K562 (cell line): ENCODE measurements at regions not wholly inside any gene's neighbourhood (a gene's known extent, or its start where the extent isn't known, plus 50 kb on each side); places are given as distances from the start of the nearest gene placed in this dataset.

Experiments
- ATAC-seq: fragments of 200-7000 bp; cut with Tn5 transposase; 3 replicates; pipeline ENCODE4 v1.9.1; 2020; ENCODE audit warnings: moderate library complexity
- BruUV-seq: library from RNA; stranded (reverse); fragments of 400-500 nt; replicated peaks from 2 replicates; lab custom pipeline; 2021; lab: Mats Ljungman, UMichigan
- CTCF ChIA-PET: fragments of 300-600 bp; formaldehyde crosslinking; extraction: SDS; loops from one replicate; lab custom pipeline; 2021; ENCODE audit warnings: low intra/inter-chr PET ratio; lab: Yijun Ruan, JAX
- POLR2A ChIA-PET: fragments of 300-600, 350-650 bp; sonication (Branson Sonifier 250); formaldehyde crosslinking; extraction: SDS; loops from one replicate; lab custom pipeline; 2021; ENCODE audit warnings: antibody characterized with exemption, inconsistent platforms; lab: Yijun Ruan, JAX
- DNase-seq, 4 experiments: peaks; one replicate each; pipeline versions ENCODE4 v3.0.0 to v3.0.0-alpha.2; 2011 to 2018; ENCODE audit warnings: low spot score in 3 of 4, mixed read lengths in 3 of 4; ENCODE audit errors: extremely low read depth in 1 of 4
- FAIRE-seq: peaks from 2 replicates; lab custom pipeline; 2011; peaks lifted over from hg19 to GRCh38; lab: Jason Lieb, UNC
- H2AFZ ChIP-seq: 2 replicates; pipeline ENCODE4 v1.6.0; 2011; ENCODE audit warnings: low read depth, low read length, control low read depth, inconsistent platforms
- H3K27ac ChIP-seq: fragments of 200-600 bp; 3 replicates; pipeline ENCODE4 v1.8.0; 2011; ENCODE audit warnings: low read depth, mild to moderate bottlenecking, control low read depth, inconsistent platforms, low read length, moderate library complexity, mixed read lengths; ENCODE audit errors: extremely low read depth
- H3K27me3 ChIP-seq, 2 experiments: fragments of 300-600 bp in 1 of 2; 2 replicates in 1 of 2; 3 replicates in 1 of 2; pipeline versions ENCODE4 v1.6.0 to v1.8.0; 2011; ENCODE audit warnings: inconsistent platforms in 2 of 2, low read length in 2 of 2, mild to moderate bottlenecking in 1 of 2, mixed read lengths in 1 of 2, moderate library complexity in 1 of 2; ENCODE audit not compliant: control insufficient read depth in 2 of 2, insufficient read depth in 2 of 2
- H3K36me3 ChIP-seq: fragments of 300-600 bp; 3 replicates; pipeline ENCODE4 v1.8.0; 2011; ENCODE audit warnings: mild to moderate bottlenecking, low read length, inconsistent platforms; ENCODE audit not compliant: control insufficient read depth, insufficient read depth
- H3K4me1 ChIP-seq, 2 experiments: fragments of 200-600 bp in 1 of 2; replicated peaks in 1 of 2; 2 replicates in 1 of 2; 3 replicates in 1 of 2; pipeline versions ENCODE4 v1.5.1 to v1.8.0; 2011; ENCODE audit warnings: inconsistent platforms in 2 of 2, low read length in 2 of 2, mild to moderate bottlenecking in 1 of 2, mixed read lengths in 1 of 2, moderate library complexity in 1 of 2; ENCODE audit not compliant: control insufficient read depth in 2 of 2, insufficient read depth in 2 of 2
- H3K4me2 ChIP-seq: 2 replicates; pipeline ENCODE4 v1.6.1; 2011; ENCODE audit warnings: low read length, control low read depth, inconsistent platforms, mixed read lengths; ENCODE audit not compliant: insufficient read depth
- H3K4me3 ChIP-seq: fragments of 200-600 bp; sonication (generic), shearing (Covaris generic); 2 replicates; pipeline ENCODE4 v1.5.1; 2016; ENCODE audit warnings: control low read depth, inconsistent platforms
- H3K79me2 ChIP-seq: fragments of 200-600 bp; 3 replicates; pipeline ENCODE4 v1.8.0; 2011; ENCODE audit warnings: low read length, inconsistent platforms; ENCODE audit not compliant: control insufficient read depth, insufficient read depth
- H3K9ac ChIP-seq, 2 experiments: 2 replicates each; pipeline versions ENCODE4 v1.6.0 to v1.6.1; 2011; ENCODE audit warnings: low read depth in 2 of 2, low read length in 2 of 2, control low read depth in 1 of 2, inconsistent platforms in 1 of 2, mild to moderate bottlenecking in 1 of 2, mixed read lengths in 1 of 2; ENCODE audit not compliant: insufficient read depth in 1 of 2
- H3K9me1 ChIP-seq: one replicate; pipeline ENCODE4 v1.6.0; 2011; ENCODE audit warnings: inconsistent platforms, mild to moderate bottlenecking, low read length, moderate library complexity; ENCODE audit not compliant: control insufficient read depth, insufficient read depth
- H3K9me3 ChIP-seq: replicated peaks from 2 replicates; pipeline ENCODE4 v1.5.1; 2011; ENCODE audit warnings: low read depth, low read length, inconsistent platforms; ENCODE audit not compliant: control insufficient read depth, insufficient read depth
- H4K20me1 ChIP-seq: replicated peaks from 2 replicates; pipeline ENCODE4 v1.6.1; 2011; ENCODE audit warnings: low read length, inconsistent platforms, mixed read lengths; ENCODE audit not compliant: control insufficient read depth, insufficient read depth
- C11orf30 ChIP-seq: fragments of 450-650 bp; IDR thresholded peaks from 2 replicates; pipeline ENCODE4 v1.6.1; 2016; ENCODE audit warnings: low read depth, mild to moderate bottlenecking
- CTCF ChIP-seq, 3 experiments: IDR thresholded peaks in 2 of 3; conservative IDR thresholded peaks in 1 of 3; 2 replicates each; pipeline ENCODE4 v1.5.1; 2011 to 2012; ENCODE audit warnings: low read length in 3 of 3, mild to moderate bottlenecking in 3 of 3, control low read depth in 2 of 3, improper control_type of control experiment in 1 of 3, inconsistent platforms in 1 of 3, low read depth in 1 of 3, mixed read lengths in 1 of 3, moderate library complexity in 1 of 3; ENCODE audit not compliant: insufficient read depth in 2 of 3
- GATA2 ChIP-seq: sonication (generic); formaldehyde crosslinking; IDR thresholded peaks from 2 replicates; pipeline ENCODE4 v1.4.0; 2020; ENCODE audit warnings: mild to moderate bottlenecking, missing genetic modification reagents
- HNRNPH1 ChIP-seq: fragments of 200-400 bp; formaldehyde crosslinking; optimal IDR thresholded peaks from 2 replicates; pipeline ENCODE3; 2017; ENCODE audit warnings: low read depth, mild to moderate bottlenecking, low read length, moderate library complexity
- MAFG ChIP-seq: fragments of 450-650 bp; conservative IDR thresholded peaks from 2 replicates; pipeline ENCODE4 v1.6.1; 2016; ENCODE audit warnings: missing genetic modification characterization, missing compliant biosample characterization
- NUFIP1 ChIP-seq: fragments of 450-650 bp; IDR thresholded peaks from 2 replicates; pipeline ENCODE4 v1.6.1; 2018; ENCODE audit not compliant: partially characterized antibody
- RAD21 ChIP-seq, 2 experiments: fragments of 250-450 bp in 1 of 2; fragments of 450-650 bp in 1 of 2; sonication (Bioruptor Pico) in 1 of 2; formaldehyde crosslinking in 1 of 2; IDR thresholded peaks in 1 of 2; conservative IDR thresholded peaks in 1 of 2; 2 replicates each; pipeline versions ENCODE4 v1.4.0 to v1.8.0; 2020 to 2022; ENCODE audit warnings: mild to moderate bottlenecking in 2 of 2, moderate library complexity in 1 of 2
- SNAPC5 ChIP-seq: fragments of 250-450 bp; sonication (Bioruptor Pico); IDR thresholded peaks from 2 replicates; pipeline ENCODE4 v1.8.0; 2021; ENCODE audit warnings: moderate library complexity, mild to moderate bottlenecking, inconsistent platforms
- TFAM ChIP-seq: fragments of 250-450 bp; sonication (Bioruptor Pico); conservative IDR thresholded peaks from 2 replicates; pipeline ENCODE4 v1.5.0; 2021; ENCODE audit warnings: mild to moderate bottlenecking, moderate library complexity
- ZNF133 ChIP-seq: fragments of 250-450 bp; sonication (Bioruptor Pico); IDR thresholded peaks from 2 replicates; pipeline ENCODE4 v1.4.0; 2020; ENCODE audit warnings: mild to moderate bottlenecking
- ZNF197 ChIP-seq: fragments of 200-800 bp; sonication (Bioruptor generic); IDR thresholded peaks from 2 replicates; pipeline ENCODE4 v1.6.1; 2016; ENCODE audit warnings: low read depth, missing genetic modification characterization, missing compliant biosample characterization
- ZNF212 ChIP-seq: fragments of 450-650 bp; formaldehyde crosslinking; IDR thresholded peaks from 2 replicates; pipeline ENCODE4 v1.4.0; 2020; ENCODE audit warnings: mild to moderate bottlenecking
- ZNF263 ChIP-seq: sonication (generic); formaldehyde crosslinking; IDR thresholded peaks from 2 replicates; pipeline ENCODE4 v1.8.0; 2022; ENCODE audit warnings: mild to moderate bottlenecking, missing genetic modification reagents, borderline replicate concordance
- WGBS: fragments of 100-300 bp; shearing (Covaris generic); methylation state at CpG from one replicate; pipeline ENCODE4 v1.1.6; 2016; ENCODE audit warnings: low coverage, mixed read lengths; ENCODE audit not compliant: insufficient coverage; ENCODE audit errors: missing lambda C conversion rate; 5-methylcytosine and 5-hydroxymethylcytosine counted together
- in situ Hi-C: fragments of 300-500 bp; cut with MboI; formaldehyde crosslinking; loops from 4 replicates; pipeline ENCODE4 v1.15.0; 2018; ENCODE audit warnings: inconsistent platforms, mixed read lengths
- intact Hi-C: fragments of 100-400 bp; cut with micrococcal nuclease; formaldehyde crosslinking; loops from 2 replicates; pipeline ENCODE4 v1.14.2; 2022
- TF ChIP-seq, protein P1 (sequence below): fragments of 450-650 bp; formaldehyde crosslinking; IDR thresholded peaks from 2 replicates; pipeline ENCODE4 v1.4.0; 2022; ENCODE audit warnings: missing genetic modification characterization

GRCh38 chr21:35368326-35368725 is 319.2 kb upstream of the RUNX1 start:
- DNase-seq (peak in 1 of 4 experiments; percentile 23), FAIRE-seq (no peak), ATAC-seq (peak; percentile 61)
- no TSS peak for BruUV-seq
- Histone ChIP-seq H3K4me1 (peaks cover 0 to 2% of the 10 kb centered on the region in 2 experiments; a peak in 2 of 5 replicates), H3K9me3 (no peaks in the 10 kb centered on the region), H3K36me3 (no peaks in the 10 kb centered on the region), H3K4me2 (no peak overlapping the region), H3K9ac (no peak overlapping the region), H3K79me2 (no peaks in the 10 kb centered on the region), H2AFZ (peak overlapping the region; percentile 14; the same call in 1 of the 2 replicates), H3K27me3 (no peaks in the 10 kb centered on the region), H4K20me1 (no peaks in the 10 kb centered on the region), H3K9me1 (no peaks in the 10 kb centered on the region), H3K4me3 (no peak overlapping the region), H3K27ac (no peak overlapping the region)
- 7% methylated on average over 3 of the region's 3 CpGs for WGBS
- intact Hi-C loops (no loop called here), in situ Hi-C loops (no loop called here)
- POLR2A ChIA-PET: no interaction called here
- CTCF ChIA-PET: no interaction called here
- TF ChIP-seq ZNF197 (CRISPR knock-in tag) (no peak), NUFIP1 (no peak), ZNF212 (no peak), ZNF133 (CRISPR knock-in tag) (no peak), C11orf30 (peak; percentile 25; the same call in 1 of the 2 replicates), MAFG (tag) (peak; percentile 24; the same call in 1 of the 2 replicates), SNAPC5 (no peak), GATA2 (0 out of 2 replicates have a peak, but pooled peaks have one; percentile 11), RAD21 (CRISPR knock-in tag; conservative IDR thresholded peaks at IDR 0.05 in 1 of 2, IDR thresholded peaks at IDR 0.05 in 1 of 2) (peak in 1 of 2 experiments; percentile 59; a peak in 2 of 4 replicates), CTCF (IDR thresholded peaks at IDR 0.05 in 2 of 3, conservative IDR thresholded peaks at IDR 0.05 in 1 of 3; ENCODE audit: insufficient read depth in 2 of 3, low read depth in 1 of 3, low read length in 3 of 3) (peak in 2 of 3 experiments; percentile 21 to 38; a peak in 2 of 6 replicates), ZNF263 (CRISPR knock-in tag) (no peak), TFAM (CRISPR knock-in tag) (no peak), HNRNPH1 (no peak)
- TF ChIP-seq, protein P1, sequence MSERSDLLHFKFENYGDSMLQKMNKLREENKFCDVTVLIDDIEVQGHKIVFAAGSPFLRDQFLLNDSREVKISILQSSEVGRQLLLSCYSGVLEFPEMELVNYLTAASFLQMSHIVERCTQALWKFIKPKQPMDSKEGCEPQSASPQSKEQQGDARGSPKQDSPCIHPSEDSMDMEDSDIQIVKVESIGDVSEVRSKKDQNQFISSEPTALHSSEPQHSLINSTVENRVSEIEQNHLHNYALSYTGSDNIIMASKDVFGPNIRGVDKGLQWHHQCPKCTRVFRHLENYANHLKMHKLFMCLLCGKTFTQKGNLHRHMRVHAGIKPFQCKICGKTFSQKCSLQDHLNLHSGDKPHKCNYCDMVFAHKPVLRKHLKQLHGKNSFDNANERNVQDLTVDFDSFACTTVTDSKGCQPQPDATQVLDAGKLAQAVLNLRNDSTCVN (CRISPR knock-in tag): no peak
